22Rv1 (cell line): ENCODE measurements at regions not wholly inside any gene's neighbourhood (a gene's known extent, or its start where the extent isn't known, plus 50 kb on each side); places are given as distances from the start of the nearest gene placed in this dataset.
"Not testable (repeated sequence)": the region's sequence is repeated elsewhere in the genome, so short reads cannot be mapped to it uniquely, and the experiment has no call there.

Experiments
- ZFX ChIP-seq: fragments of 450-650 bp; IDR thresholded peaks from 2 replicates; pipeline ENCODE4 v1.6.1; 2017; ENCODE audit warnings: antibody characterized with exemption, borderline replicate concordance
- TF ChIP-seq, protein P1 (sequence below): fragments of 450-650 bp; IDR thresholded peaks from 2 replicates; pipeline ENCODE4 v1.5.1; 2017; ENCODE audit warnings: mild to moderate bottlenecking

DNA sequence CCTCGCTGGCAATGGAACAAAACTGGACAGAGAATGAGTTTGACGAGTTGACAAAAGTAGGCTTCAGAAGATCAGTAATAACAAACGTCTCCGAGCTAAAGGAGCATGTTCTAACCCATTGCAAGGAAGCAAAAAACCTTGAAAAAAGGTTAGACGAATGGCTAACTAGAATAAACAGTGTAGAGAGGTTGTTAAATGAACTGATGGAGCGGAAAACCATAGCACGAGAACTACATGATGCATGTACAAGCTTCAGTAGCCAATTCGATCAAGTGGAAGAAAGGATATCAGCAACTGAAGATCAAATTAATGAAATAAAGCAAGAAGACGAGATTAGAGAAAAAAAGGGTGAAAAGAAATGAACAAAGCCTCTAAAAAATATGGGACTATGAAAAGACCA, 424.0 kb upstream of the DDI1 start:
- TF ChIP-seq, protein P1, sequence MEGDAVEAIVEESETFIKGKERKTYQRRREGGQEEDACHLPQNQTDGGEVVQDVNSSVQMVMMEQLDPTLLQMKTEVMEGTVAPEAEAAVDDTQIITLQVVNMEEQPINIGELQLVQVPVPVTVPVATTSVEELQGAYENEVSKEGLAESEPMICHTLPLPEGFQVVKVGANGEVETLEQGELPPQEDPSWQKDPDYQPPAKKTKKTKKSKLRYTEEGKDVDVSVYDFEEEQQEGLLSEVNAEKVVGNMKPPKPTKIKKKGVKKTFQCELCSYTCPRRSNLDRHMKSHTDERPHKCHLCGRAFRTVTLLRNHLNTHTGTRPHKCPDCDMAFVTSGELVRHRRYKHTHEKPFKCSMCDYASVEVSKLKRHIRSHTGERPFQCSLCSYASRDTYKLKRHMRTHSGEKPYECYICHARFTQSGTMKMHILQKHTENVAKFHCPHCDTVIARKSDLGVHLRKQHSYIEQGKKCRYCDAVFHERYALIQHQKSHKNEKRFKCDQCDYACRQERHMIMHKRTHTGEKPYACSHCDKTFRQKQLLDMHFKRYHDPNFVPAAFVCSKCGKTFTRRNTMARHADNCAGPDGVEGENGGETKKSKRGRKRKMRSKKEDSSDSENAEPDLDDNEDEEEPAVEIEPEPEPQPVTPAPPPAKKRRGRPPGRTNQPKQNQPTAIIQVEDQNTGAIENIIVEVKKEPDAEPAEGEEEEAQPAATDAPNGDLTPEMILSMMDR = not testable (repeated sequence)
- TF ChIP-seq ZFX = not testable (repeated sequence)
